ENCODE measurements at regions not wholly inside any gene's neighbourhood (a gene's known extent, or its start where the extent isn't known, plus 50 kb on each side); places are given as distances from the start of the nearest gene placed in this dataset.

DNA sequence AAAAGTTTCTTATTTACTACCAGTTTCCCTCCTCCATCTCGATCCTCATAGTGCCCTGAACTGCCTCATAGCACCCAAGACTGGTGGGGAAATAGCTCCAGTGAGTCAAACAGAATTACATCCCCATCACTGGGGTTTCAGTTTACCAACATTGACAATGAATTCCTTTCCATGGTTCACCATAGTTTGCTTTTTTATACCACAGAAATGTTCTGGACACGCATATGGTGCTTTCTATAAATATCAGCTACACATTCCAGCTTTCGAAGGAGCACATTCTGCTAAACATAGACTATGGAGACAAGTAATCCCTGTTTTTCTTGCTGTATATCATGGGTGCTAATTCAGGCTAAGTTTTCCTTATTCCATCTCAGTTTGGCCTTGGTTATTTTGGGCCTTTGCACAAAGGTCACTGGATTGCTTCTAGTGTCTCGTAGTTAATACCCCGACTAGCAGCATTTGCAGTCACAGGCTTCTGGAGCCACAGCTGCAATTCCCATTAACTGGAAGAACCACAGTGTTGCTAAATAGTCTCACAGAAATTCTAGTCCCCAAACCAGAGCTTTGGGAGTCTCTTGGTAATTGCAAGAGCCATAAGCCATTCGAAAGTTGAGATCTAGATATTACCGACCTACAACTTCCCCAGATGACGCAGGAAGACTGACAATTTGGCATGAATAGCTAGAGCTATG is 53.4 kb upstream of the TRPC3 start:
- H3K27ac ChIP-seq (ENCODE audit: low read depth, low read length) = no peak overlapping the region
- no peak overlapping the region for H2AK5ac ChIP-seq (ENCODE audit: low read depth, low read length)
- no peak overlapping the region for H3K9ac ChIP-seq (replicated peaks in 1 of 4; ENCODE audit: extremely low read depth in 1 of 4, low read depth in 3 of 4, low read length in 3 of 4)
- no peaks in the 10 kb centered on the region for H3K23me2 ChIP-seq (ENCODE audit: low read depth, low read length)
- no peak overlapping the region for H3K4me3 ChIP-seq (ENCODE audit: extremely low read depth in 1 of 4, insufficient read depth in 2 of 4, low read depth in 3 of 4, low read length in 4 of 4)
- no peaks in the 10 kb centered on the region for H3K4me1 ChIP-seq (replicated peaks in 1 of 4; ENCODE audit: control insufficient read depth in 3 of 4, insufficient read depth in 4 of 4, low read length in 3 of 4)
- 88% methylated on average over 8 of the region's 8 CpGs; no CpG with 5 or more reads in 1 of the 2 experiments for whole genome bisulfite sequencing, 2 experiments (ENCODE audit: extremely low coverage in 1 of 2, insufficient coverage in 1 of 2, insufficient read length in 1 of 2, insufficient replicate concordance in 2 of 2, low coverage in 1 of 2, low lambda C conversion rate in 2 of 2, missing lambda C conversion rate in 1 of 2)
- H4K20me1 ChIP-seq (replicated peaks in 1 of 2; ENCODE audit: control insufficient read depth in 1 of 2, insufficient read depth in 2 of 2, low read length in 2 of 2) = no peaks in the 10 kb centered on the region
- H2BK120ac ChIP-seq (replicated peaks; ENCODE audit: low read depth, low read length) = no peak overlapping the region
- FAIRE-seq (no peak), DNase-seq (ENCODE audit: low read depth in 1 of 2, low spot score in 2 of 2) (no peak)
- H3K27me3 ChIP-seq (replicated peaks in 1 of 4; ENCODE audit: control insufficient read depth in 3 of 4, extremely low read depth in 1 of 4, insufficient read depth in 3 of 4, low read length in 3 of 4) = no peaks in the 10 kb centered on the region
- TF ChIP-seq EGR1 (IDR thresholded peaks at IDR 0.05; ENCODE audit: borderline replicate concordance, low read depth, low read length) = no peak
- no peak for TF ChIP-seq FOSL1 (IDR thresholded peaks at IDR 0.05; ENCODE audit: insufficient read depth, low read depth, low read length)
- H3K79me2 ChIP-seq (ENCODE audit: control insufficient read depth in 1 of 2, insufficient read depth in 2 of 2, low read length in 2 of 2) = no peaks in the 10 kb centered on the region
- no peak overlapping the region for H2BK5ac ChIP-seq (ENCODE audit: low read depth, low read length)
- no peaks in the 10 kb centered on the region for H3K36me3 ChIP-seq (ENCODE audit: control insufficient read depth in 2 of 4, insufficient read depth in 4 of 4, low read length in 3 of 4)
- H3K4ac ChIP-seq (replicated peaks; ENCODE audit: insufficient read length, low read depth, low read length) = no peak overlapping the region
- no peak overlapping the region for H3K4me2 ChIP-seq (ENCODE audit: insufficient read depth in 1 of 2, low read depth in 2 of 2, low read length in 2 of 2)
- POLR2A ChIA-PET (ENCODE audit: partially characterized antibody) = no interaction called here
- H3K9me3 ChIP-seq (ENCODE audit: insufficient read depth in 2 of 2, low read depth in 1 of 2, low read length in 1 of 2) = no peaks in the 10 kb centered on the region
- no peak overlapping the region for H2AFZ ChIP-seq (ENCODE audit: low read length)
- H2BK12ac ChIP-seq (ENCODE audit: low read depth, low read length) = no peak overlapping the region
- no peak overlapping the region for H3K18ac ChIP-seq (ENCODE audit: extremely low read depth, low read length)
- CTCF ChIA-PET (ENCODE audit: partially characterized antibody) = interaction anchor here (0.6 to 2.2 kb wide), 14 partner anchors 10 to 588 kb away, joined by 3 to 8 read pairs (median 4); no protein-coding TSS in a partner anchor
- H3K23ac ChIP-seq (ENCODE audit: insufficient read length) = no peak overlapping the region
- no peak overlapping the region for H3K56ac ChIP-seq (replicated peaks; ENCODE audit: insufficient read length, low read depth, low read length)
- no peak overlapping the region for H2BK15ac ChIP-seq (ENCODE audit: low read length)
- no peaks in the 10 kb centered on the region for H3K79me1 ChIP-seq (ENCODE audit: low read depth, low read length)
- H4K8ac ChIP-seq (ENCODE audit: extremely low read depth, insufficient read depth, low read length) = no peak overlapping the region
- H4K5ac ChIP-seq (ENCODE audit: insufficient read length, low read depth, low read length) = no peak overlapping the region
- no peak overlapping the region for H4K91ac ChIP-seq (replicated peaks; ENCODE audit: insufficient read length, low read length)
- H3K14ac ChIP-seq (ENCODE audit: insufficient read length) = no peak overlapping the region
- H2BK20ac ChIP-seq (ENCODE audit: low read length) = no peak overlapping the region

Data from H1 (cell line).